CD14-positive monocyte (primary cell): ENCODE measurements at regions not wholly inside any gene's neighbourhood (a gene's known extent, or its start where the extent isn't known, plus 50 kb on each side); places are given as distances from the start of the nearest gene placed in this dataset.

Experiments used
- DNase-seq, 3 donors: peaks; one replicate each; pipeline ENCODE4 v3.0.0-alpha.2; 2011 to 2022
- H2AFZ ChIP-seq: 2 replicates; pipeline ENCODE4 v1.6.0; 2012; ENCODE audit warnings: mild to moderate bottlenecking, low read depth, low read length, inconsistent platforms; ENCODE audit not compliant: insufficient read depth, poor library complexity, severe bottlenecking
- H3K27ac ChIP-seq, 2 donors: 1 replicate in 1 of 2; 2 replicates in 1 of 2; pipeline ENCODE4 v1.5.1; 2012 to 2013; ENCODE audit warnings: low read length in 2 of 2, control low read depth in 1 of 2, inconsistent platforms in 1 of 2, low read depth in 1 of 2, mild to moderate bottlenecking in 1 of 2
- H3K27me3 ChIP-seq, 2 donors: one replicate each; pipeline versions ENCODE4 v1.6.0 to v1.6.1; 2011 to 2013; ENCODE audit warnings: low read length in 2 of 2; ENCODE audit not compliant: control insufficient read depth in 2 of 2, insufficient read depth in 2 of 2
- H3K36me3 ChIP-seq, 2 donors: replicated peaks in 1 of 2; 1 replicate in 1 of 2; 2 replicates in 1 of 2; pipeline versions ENCODE4 v1.5.1 to v1.6.1; 2012 to 2013; ENCODE audit warnings: low read length in 2 of 2, control low read depth in 1 of 2, inconsistent platforms in 1 of 2, mild to moderate bottlenecking in 1 of 2; ENCODE audit not compliant: insufficient read depth in 2 of 2, control insufficient read depth in 1 of 2
- H3K4me1 ChIP-seq, 2 donors: 1 replicate in 1 of 2; 2 replicates in 1 of 2; pipeline versions ENCODE4 v1.5.1 to v1.6.1; 2012 to 2013; ENCODE audit warnings: low read length in 2 of 2, control low read depth in 1 of 2, inconsistent platforms in 1 of 2, mild to moderate bottlenecking in 1 of 2, moderate library complexity in 1 of 2; ENCODE audit not compliant: insufficient read depth in 2 of 2, control insufficient read depth in 1 of 2
- H3K4me2 ChIP-seq: replicated peaks from 2 replicates; pipeline ENCODE3; 2012; ENCODE audit warnings: low read length, moderate library complexity, mild to moderate bottlenecking; ENCODE audit not compliant: poor library complexity, severe bottlenecking; ENCODE audit errors: extremely low read depth
- H3K4me3 ChIP-seq, 3 experiments: fragments of 200-600 bp in 1 of 3; sonication (generic) in 1 of 3; replicated peaks in 1 of 3; 1 replicate in 2 of 3; 2 replicates in 1 of 3; pipeline ENCODE4 v1.5.1; 2011 to 2013; ENCODE audit warnings: low read length in 3 of 3, mild to moderate bottlenecking in 3 of 3, control low read depth in 2 of 3, low read depth in 2 of 3, inconsistent platforms in 1 of 3, moderate library complexity in 1 of 3
- H3K79me2 ChIP-seq: 2 replicates; pipeline ENCODE4 v1.6.0; 2012; ENCODE audit warnings: mild to moderate bottlenecking, control low read depth, inconsistent platforms, low read length, moderate library complexity; ENCODE audit not compliant: insufficient read depth
- H3K9ac ChIP-seq: 2 replicates; pipeline ENCODE4 v1.6.0; 2017; ENCODE audit warnings: low read length, mild to moderate bottlenecking; ENCODE audit not compliant: insufficient read depth, poor library complexity, severe bottlenecking
- H3K9me3 ChIP-seq, 2 donors: replicated peaks in 1 of 2; 1 replicate in 1 of 2; 2 replicates in 1 of 2; pipeline versions ENCODE4 v1.5.1 to v1.6.1; 2012 to 2013; ENCODE audit warnings: low read length in 2 of 2, control low read depth in 1 of 2; ENCODE audit not compliant: control insufficient read depth in 1 of 2, insufficient read depth in 1 of 2
- H4K20me1 ChIP-seq: 2 replicates; pipeline ENCODE4 v1.6.0; 2012; ENCODE audit warnings: mild to moderate bottlenecking, low read length, control low read depth, moderate library complexity; ENCODE audit not compliant: insufficient read depth
- H3K27ac Mint-ChIP-seq, 7 donors: one replicate each; pipeline ENCODE4 v1.8.0; 2020; ENCODE audit warnings: mild to moderate bottlenecking in 7 of 7, mixed read lengths in 7 of 7, moderate library complexity in 6 of 7, inconsistent platforms in 2 of 7
- H3K27me3 Mint-ChIP-seq, 3 donors: one replicate each; pipeline ENCODE4 v1.8.0; 2021 to 2022; ENCODE audit warnings: low read depth in 3 of 3, mild to moderate bottlenecking in 3 of 3, mixed read lengths in 3 of 3, moderate library complexity in 3 of 3, inconsistent platforms in 1 of 3
- H3K36me3 Mint-ChIP-seq, 2 donors: one replicate each; pipeline ENCODE4 v1.8.0; 2020; ENCODE audit warnings: mixed read lengths in 2 of 2, inconsistent platforms in 1 of 2, mild to moderate bottlenecking in 1 of 2
- H3K4me1 Mint-ChIP-seq: one replicate; pipeline ENCODE4 v1.8.0; 2020; ENCODE audit warnings: mild to moderate bottlenecking, mixed read lengths
- H3K4me3 Mint-ChIP-seq, 2 donors: one replicate each; pipeline ENCODE4 v1.8.0; 2020; ENCODE audit warnings: mild to moderate bottlenecking in 2 of 2, mixed read lengths in 2 of 2, moderate library complexity in 1 of 2
- H3K9me3 Mint-ChIP-seq, 7 donors: one replicate each; pipeline ENCODE4 v1.8.0; 2020 to 2022; ENCODE audit warnings: mixed read lengths in 7 of 7, mild to moderate bottlenecking in 6 of 7, moderate library complexity in 6 of 7, inconsistent platforms in 2 of 7
- CTCF ChIP-seq: fragments of 200-600 bp; IDR thresholded peaks from one replicate; pipeline ENCODE4 v1.8.0; 2022; ENCODE audit warnings: antibody characterized with exemption, mild to moderate bottlenecking
- WGBS: methylation state at CpG from one replicate; pipeline ENCODE4 v1.1.5; 2013; ENCODE audit warnings: missing lambda C conversion rate; ENCODE audit not compliant: insufficient coverage; 5-methylcytosine and 5-hydroxymethylcytosine counted together
- intact Hi-C, 2 donors: fragments of 100-400 bp; cut with micrococcal nuclease; formaldehyde crosslinking; loops; one replicate each; pipeline versions ENCODE4 v1.15.0 to v1.15.1; 2023

- no peak for TF ChIP-seq CTCF
- intact Hi-C loops, result no loop called here
- H3K9ac ChIP-seq, result no peak overlapping the region
- no peak for DNase-seq
- H3K36me3 ChIP-seq, result no peaks in the 10 kb centered on the region
- H3K4me1 ChIP-seq, result no peaks in the 10 kb centered on the region
- Mint-ChIP-seq H3K9me3 (peaks cover 0 to 17% (median 5%) of the 10 kb centered on the region in 7 donors), H3K27ac (no peak overlapping the region), H3K27me3 (peaks cover 1 to 7% (median 4%) of the 10 kb centered on the region in 3 donors), H3K4me1 (no peaks in the 10 kb centered on the region), H3K36me3 (no peaks in the 10 kb centered on the region), H3K4me3 (no peak overlapping the region)
- 94% methylated on average over 9 of the region's 9 CpGs for WGBS
- H3K9me3 ChIP-seq, result no peaks in the 10 kb centered on the region
- H3K79me2 ChIP-seq, result no peaks in the 10 kb centered on the region
- H2AFZ ChIP-seq, result no peak overlapping the region
- no peaks in the 10 kb centered on the region for H4K20me1 ChIP-seq
- H3K27me3 ChIP-seq, result no peaks in the 10 kb centered on the region
- H3K4me3 ChIP-seq, result no peak overlapping the region
- no peak overlapping the region for H3K27ac ChIP-seq
- no peak overlapping the region for H3K4me2 ChIP-seq
Measured at GRCh38 chr2:219772103-219772635, 144.7 kb downstream of the SLC4A3 start.

GRCh38 chr2:219772697-219773096 lies 145.3 kb downstream of the SLC4A3 start:
- WGBS, result no CpG with 5 or more reads among the region's 4 CpGs
- Mint-ChIP-seq H3K4me3 (no peak overlapping the region), H3K27me3 (peaks cover 1 to 7% (median 4%) of the 10 kb centered on the region in 3 donors), H3K27ac (no peak overlapping the region), H3K36me3 (no peaks in the 10 kb centered on the region), H3K9me3 (peaks cover 0 to 17% (median 4%) of the 10 kb centered on the region in 7 donors), H3K4me1 (no peaks in the 10 kb centered on the region)
- Histone ChIP-seq H3K4me1 (no peaks in the 10 kb centered on the region), H3K36me3 (no peaks in the 10 kb centered on the region), H3K79me2 (no peaks in the 10 kb centered on the region), H3K27me3 (no peaks in the 10 kb centered on the region), H3K4me3 (no peak overlapping the region), H3K27ac (no peak overlapping the region), H2AFZ (no peak overlapping the region), H3K9me3 (no peaks in the 10 kb centered on the region), H4K20me1 (no peaks in the 10 kb centered on the region), H3K9ac (no peak overlapping the region), H3K4me2 (no peak overlapping the region)
- TF ChIP-seq CTCF, result no peak
- no peak for DNase-seq
- intact Hi-C loops, result no loop called here
